ENCODE measurements at regions not wholly inside any gene's neighbourhood (a gene's known extent, or its start where the extent isn't known, plus 50 kb on each side); places are given as distances from the start of the nearest gene placed in this dataset.

- no peaks in the 10 kb centered on the region for H3K27me3 ChIP-seq
- TF ChIP-seq POLR2A (IDR thresholded peaks at IDR 0.05), result no peak
- TF ChIP-seq POLR2AphosphoS5 (IDR thresholded peaks at IDR 0.05; ENCODE audit: insufficient read depth in 1 of 2, low read depth in 1 of 2), result no peak
- TF ChIP-seq CTCF (IDR thresholded peaks at IDR 0.05), result no peak
- no peak for DNase-seq (ENCODE audit: extremely low spot score in 2 of 2)
These were observed 200.8 kb downstream of the HIPK3 start for GRCh38 chr11:33457948-33458347.

GRCh38 chr11:33455867-33456463, 198.8 kb downstream of the HIPK3 start:
- Histone ChIP-seq H3K4me1 (no peaks in the 10 kb centered on the region), H3K36me3 (no peaks in the 10 kb centered on the region), H3K4me3 (no peak overlapping the region), H3K27me3 (no peaks in the 10 kb centered on the region), H3K9me3 (no peaks in the 10 kb centered on the region), H3K27ac (no peak overlapping the region)
- TF ChIP-seq POLR2A (IDR thresholded peaks at IDR 0.05) (no peak), CTCF (IDR thresholded peaks at IDR 0.05) (no peak), POLR2AphosphoS5 (IDR thresholded peaks at IDR 0.05; ENCODE audit: insufficient read depth in 1 of 2, low read depth in 1 of 2) (no peak)
- no peak for DNase-seq (ENCODE audit: extremely low spot score in 2 of 2)
- intact Hi-C loops (cut with DNase I), result no loop called here

More at GRCh38 chr11:33457948-33458347, 200.8 kb downstream of the HIPK3 start:
- H3K4me1 ChIP-seq, result no peaks in the 10 kb centered on the region
- H3K36me3 ChIP-seq, result no peaks in the 10 kb centered on the region
- H3K27ac ChIP-seq, result no peak overlapping the region
- intact Hi-C loops (cut with DNase I), result no loop called here
- H3K9me3 ChIP-seq, result no peaks in the 10 kb centered on the region
- no peak overlapping the region for H3K4me3 ChIP-seq

- H3K4me3 ChIP-seq, result no peak overlapping the region
- intact Hi-C loops (cut with DNase I), result no loop called here
- no peaks in the 10 kb centered on the region for H3K27me3 ChIP-seq
- no peak overlapping the region for H3K27ac ChIP-seq
- no peaks in the 10 kb centered on the region for H3K9me3 ChIP-seq
- TF ChIP-seq CTCF (IDR thresholded peaks at IDR 0.05) (no peak), POLR2A (IDR thresholded peaks at IDR 0.05) (no peak), POLR2AphosphoS5 (IDR thresholded peaks at IDR 0.05; ENCODE audit: insufficient read depth in 1 of 2, low read depth in 1 of 2) (no peak)
- no peaks in the 10 kb centered on the region for H3K36me3 ChIP-seq
- H3K4me1 ChIP-seq, result no peaks in the 10 kb centered on the region
- no peak for DNase-seq (ENCODE audit: extremely low spot score in 2 of 2)
These were observed 197.1 kb downstream of the HIPK3 start for GRCh38 chr11:33454264-33454663.

GRCh38 chr11:33452836-33453624, 195.8 kb downstream of the HIPK3 start:
- TF ChIP-seq CTCF (IDR thresholded peaks at IDR 0.05), result no peak
- TF ChIP-seq POLR2AphosphoS5 (IDR thresholded peaks at IDR 0.05; ENCODE audit: insufficient read depth in 1 of 2, low read depth in 1 of 2), result no peak
- TF ChIP-seq POLR2A (IDR thresholded peaks at IDR 0.05), result no peak
- no peak for DNase-seq (ENCODE audit: extremely low spot score in 2 of 2)
- Histone ChIP-seq H3K27me3 (no peaks in the 10 kb centered on the region), H3K27ac (no peak overlapping the region), H3K4me1 (no peaks in the 10 kb centered on the region), H3K4me3 (no peak overlapping the region), H3K36me3 (no peaks in the 10 kb centered on the region), H3K9me3 (no peaks in the 10 kb centered on the region)
- intact Hi-C loops (cut with DNase I), result no loop called here

- Histone ChIP-seq H3K27me3 (no peaks in the 10 kb centered on the region), H3K27ac (no peak overlapping the region), H3K4me3 (no peak overlapping the region), H3K4me1 (no peaks in the 10 kb centered on the region), H3K9me3 (no peaks in the 10 kb centered on the region), H3K36me3 (no peaks in the 10 kb centered on the region)
- no peak for DNase-seq (ENCODE audit: extremely low spot score in 2 of 2)
- intact Hi-C loops (cut with DNase I), result no loop called here
- no peak for TF ChIP-seq POLR2AphosphoS5 (IDR thresholded peaks at IDR 0.05; ENCODE audit: insufficient read depth in 1 of 2, low read depth in 1 of 2)
These were observed 194.2 kb downstream of the HIPK3 start for GRCh38 chr11:33451364-33451763.

Measured in vagina (tissue), 2 donors.